ENCODE measurements at regions not wholly inside any gene's neighbourhood (a gene's known extent, or its start where the extent isn't known, plus 50 kb on each side); places are given as distances from the start of the nearest gene placed in this dataset.

DNA sequence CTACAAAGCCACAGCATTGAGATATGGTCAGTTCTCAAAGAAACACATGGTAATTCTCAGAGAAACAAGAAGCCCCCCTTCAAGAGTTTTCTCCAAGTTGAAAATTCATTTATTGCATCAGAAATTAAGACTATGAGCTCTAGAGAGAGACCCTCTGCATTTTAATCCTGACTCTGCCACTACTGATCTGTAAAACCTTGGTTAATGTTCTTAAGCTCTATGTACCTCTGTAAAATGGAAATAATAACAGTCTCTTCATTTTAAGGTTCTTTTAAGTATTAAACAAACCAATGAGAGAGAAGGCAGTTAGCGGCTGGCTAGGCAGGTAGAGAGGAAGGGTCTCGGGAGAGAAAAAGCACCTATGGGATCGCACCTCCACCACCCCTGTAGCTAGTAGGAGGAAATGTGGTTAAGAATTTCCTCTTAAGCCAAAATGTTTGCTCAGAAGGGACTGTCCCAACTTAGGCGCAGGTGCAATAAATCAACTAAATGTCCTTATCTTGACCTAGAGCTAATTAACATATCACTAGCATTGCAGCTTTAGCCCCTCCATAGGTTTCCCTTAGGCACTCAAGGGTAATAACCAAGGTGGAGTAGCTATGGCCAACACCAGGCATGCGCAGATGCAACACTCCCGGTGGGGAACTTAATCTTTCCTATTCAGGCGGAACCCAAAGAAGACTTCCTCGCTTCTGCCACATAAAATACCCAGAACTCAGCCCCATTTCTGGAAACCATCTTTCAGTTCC, 1685.4 kb downstream of the MRPL39 start:
- TF ChIP-seq, protein P1, sequence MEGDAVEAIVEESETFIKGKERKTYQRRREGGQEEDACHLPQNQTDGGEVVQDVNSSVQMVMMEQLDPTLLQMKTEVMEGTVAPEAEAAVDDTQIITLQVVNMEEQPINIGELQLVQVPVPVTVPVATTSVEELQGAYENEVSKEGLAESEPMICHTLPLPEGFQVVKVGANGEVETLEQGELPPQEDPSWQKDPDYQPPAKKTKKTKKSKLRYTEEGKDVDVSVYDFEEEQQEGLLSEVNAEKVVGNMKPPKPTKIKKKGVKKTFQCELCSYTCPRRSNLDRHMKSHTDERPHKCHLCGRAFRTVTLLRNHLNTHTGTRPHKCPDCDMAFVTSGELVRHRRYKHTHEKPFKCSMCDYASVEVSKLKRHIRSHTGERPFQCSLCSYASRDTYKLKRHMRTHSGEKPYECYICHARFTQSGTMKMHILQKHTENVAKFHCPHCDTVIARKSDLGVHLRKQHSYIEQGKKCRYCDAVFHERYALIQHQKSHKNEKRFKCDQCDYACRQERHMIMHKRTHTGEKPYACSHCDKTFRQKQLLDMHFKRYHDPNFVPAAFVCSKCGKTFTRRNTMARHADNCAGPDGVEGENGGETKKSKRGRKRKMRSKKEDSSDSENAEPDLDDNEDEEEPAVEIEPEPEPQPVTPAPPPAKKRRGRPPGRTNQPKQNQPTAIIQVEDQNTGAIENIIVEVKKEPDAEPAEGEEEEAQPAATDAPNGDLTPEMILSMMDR (IDR thresholded peaks at IDR 0.05) = no peak
- H3K9me3 Mint-ChIP-seq (ENCODE audit: low read depth) = peaks cover 66% of the 10 kb centered on the region
- no peak overlapping the region for H3K4me3 Mint-ChIP-seq (ENCODE audit: unreplicated experiment)
- no peaks in the 10 kb centered on the region for H3K4me1 Mint-ChIP-seq (ENCODE audit: low read depth)
- H3K36me3 Mint-ChIP-seq (ENCODE audit: low read depth) = no peaks in the 10 kb centered on the region
- H3K27me3 Mint-ChIP-seq (ENCODE audit: low read depth) = no peaks in the 10 kb centered on the region
- no peak overlapping the region for H3K27ac Mint-ChIP-seq (ENCODE audit: unreplicated experiment)
- DNase-seq (ENCODE audit: low spot score) = no peak

DNA sequence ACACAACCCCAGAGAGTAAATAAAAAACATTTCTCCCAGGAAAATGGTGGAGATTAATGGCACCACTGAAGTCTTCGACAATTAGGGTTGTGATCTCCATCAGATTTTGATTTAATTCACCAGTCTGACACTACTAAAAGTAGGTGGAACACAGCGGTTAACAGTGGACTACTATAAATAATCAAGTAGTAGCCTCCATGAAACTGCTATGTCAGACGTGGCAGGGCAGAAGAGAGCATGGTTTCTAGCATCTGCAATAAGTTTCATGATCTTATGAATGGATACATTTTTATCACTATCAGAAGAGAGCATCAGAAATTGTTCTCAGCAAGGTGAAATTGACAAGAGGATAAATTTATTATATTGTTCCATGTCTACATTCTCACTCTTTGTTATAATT, 1706.6 kb downstream of the MRPL39 start:
- DNase-seq (ENCODE audit: low spot score) = no peak
- H3K4me1 Mint-ChIP-seq (ENCODE audit: low read depth) = no peaks in the 10 kb centered on the region
- H3K27me3 Mint-ChIP-seq (ENCODE audit: low read depth) = no peaks in the 10 kb centered on the region
- no peaks in the 10 kb centered on the region for H3K36me3 Mint-ChIP-seq (ENCODE audit: low read depth)
- H3K9me3 Mint-ChIP-seq (ENCODE audit: low read depth) = peaks cover 57% of the 10 kb centered on the region
- TF ChIP-seq, protein P1 (IDR thresholded peaks at IDR 0.05) = no peak
- H3K27ac Mint-ChIP-seq (ENCODE audit: unreplicated experiment) = no peak overlapping the region
- H3K4me3 Mint-ChIP-seq (ENCODE audit: unreplicated experiment) = no peak overlapping the region

DNA sequence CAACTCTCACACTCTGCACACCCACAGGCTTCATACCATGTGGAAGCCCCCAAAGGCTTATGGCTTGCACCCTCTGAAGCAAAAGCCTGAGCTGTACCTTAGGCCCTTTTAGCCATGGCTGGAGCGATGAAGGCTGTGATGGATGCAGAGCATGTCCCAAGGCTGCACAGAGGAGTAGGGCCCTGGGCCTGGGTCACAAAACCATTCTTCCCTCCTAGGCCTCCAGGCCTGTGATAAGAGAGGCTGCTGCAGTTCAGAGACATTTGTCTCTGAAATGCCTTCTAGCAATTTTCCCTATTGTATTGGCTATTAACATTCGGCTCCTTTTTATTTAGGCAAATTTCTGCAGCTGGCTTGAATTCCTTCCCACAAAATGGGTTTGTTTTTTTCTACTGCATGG, 1707.7 kb downstream of the MRPL39 start:
- Mint-ChIP-seq H3K36me3 (ENCODE audit: low read depth) (no peaks in the 10 kb centered on the region), H3K27me3 (ENCODE audit: low read depth) (no peaks in the 10 kb centered on the region), H3K27ac (ENCODE audit: unreplicated experiment) (no peak overlapping the region), H3K4me3 (ENCODE audit: unreplicated experiment) (no peak overlapping the region), H3K4me1 (ENCODE audit: low read depth) (no peaks in the 10 kb centered on the region), H3K9me3 (ENCODE audit: low read depth) (peaks cover 61% of the 10 kb centered on the region)
- no peak for DNase-seq (ENCODE audit: low spot score)
- TF ChIP-seq, protein P1 (IDR thresholded peaks at IDR 0.05) = no peak

DNA sequence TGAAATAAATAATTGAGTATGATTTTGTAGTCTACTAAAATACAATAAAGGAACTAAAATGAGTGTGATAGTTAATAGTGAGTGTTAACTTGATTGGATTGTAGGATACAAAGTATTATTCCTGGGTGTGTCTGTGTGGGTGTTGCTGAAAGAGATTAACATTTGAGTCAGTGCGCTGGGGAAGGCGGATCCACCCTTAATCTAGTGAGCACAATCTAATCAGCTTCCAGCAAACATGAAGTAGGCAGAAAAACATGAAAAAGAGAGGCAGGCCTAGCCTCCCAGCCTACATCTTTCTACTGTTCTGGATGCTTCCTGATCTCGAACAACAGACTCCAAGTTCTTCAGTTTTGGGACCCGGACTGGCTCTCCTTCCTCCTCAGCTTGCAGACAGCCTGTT, 1716.6 kb downstream of the MRPL39 start:
- Mint-ChIP-seq H3K4me1 (ENCODE audit: low read depth) (no peaks in the 10 kb centered on the region), H3K4me3 (ENCODE audit: unreplicated experiment) (no peak overlapping the region), H3K27ac (ENCODE audit: unreplicated experiment) (no peak overlapping the region), H3K36me3 (ENCODE audit: low read depth) (no peaks in the 10 kb centered on the region), H3K27me3 (ENCODE audit: low read depth) (no peaks in the 10 kb centered on the region), H3K9me3 (ENCODE audit: low read depth) (peaks cover 43% of the 10 kb centered on the region)
- TF ChIP-seq, protein P1 (IDR thresholded peaks at IDR 0.05) = no peak
- DNase-seq (ENCODE audit: low spot score) = no peak

DNA sequence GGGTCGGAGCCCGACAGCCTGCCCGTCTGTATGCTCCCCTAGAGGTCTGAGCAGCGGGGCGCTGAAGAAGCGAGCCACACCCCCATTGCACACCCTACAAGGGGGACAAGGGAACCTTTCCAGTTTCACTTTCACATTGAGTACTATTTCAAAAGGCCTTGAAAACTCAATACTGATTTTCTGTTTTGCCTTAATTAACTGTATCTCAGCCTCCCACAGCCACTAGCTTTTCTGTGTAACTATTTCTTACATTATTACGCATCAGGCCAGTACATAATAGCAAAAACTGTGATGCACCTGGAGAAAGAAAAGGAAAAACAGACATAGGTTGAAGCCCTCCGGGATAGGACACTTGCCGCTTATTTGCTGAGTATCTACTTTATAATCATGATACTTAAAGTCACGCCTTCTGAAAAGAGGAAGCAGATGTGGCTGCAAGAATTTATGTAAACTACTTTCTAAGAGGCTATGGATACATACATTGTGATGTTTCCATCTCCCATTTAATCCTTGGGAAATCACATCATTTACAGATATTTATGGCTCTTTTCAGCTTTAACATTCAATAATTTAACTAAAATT, 1719.5 kb downstream of the MRPL39 start:
- Mint-ChIP-seq H3K9me3 (ENCODE audit: low read depth) (peaks cover 46% of the 10 kb centered on the region), H3K4me1 (ENCODE audit: low read depth) (no peaks in the 10 kb centered on the region), H3K36me3 (ENCODE audit: low read depth) (no peaks in the 10 kb centered on the region), H3K4me3 (ENCODE audit: unreplicated experiment) (no peak overlapping the region), H3K27ac (ENCODE audit: unreplicated experiment) (no peak overlapping the region), H3K27me3 (ENCODE audit: low read depth) (no peaks in the 10 kb centered on the region)
- no peak for DNase-seq (ENCODE audit: low spot score)
- TF ChIP-seq, protein P1 (IDR thresholded peaks at IDR 0.05) = no peak

Measured in chondrocyte (in vitro differentiated cells).